ENCODE measurements at regions not wholly inside any gene's neighbourhood (a gene's known extent, or its start where the extent isn't known, plus 50 kb on each side); places are given as distances from the start of the nearest gene placed in this dataset.

GRCh38 chr1:90650401-90650800 is 66.7 kb downstream of the BARHL2 start:
- Mint-ChIP-seq H3K27ac (no peak overlapping the region), H3K36me3 (no peaks in the 10 kb centered on the region), H3K9me3 (no peaks in the 10 kb centered on the region), H3K4me3 (no peak overlapping the region), H3K27me3 (no peaks in the 10 kb centered on the region), H3K4me1 (no peaks in the 10 kb centered on the region)
- ATAC-seq = no peak

- Mint-ChIP-seq H3K27me3 (peaks cover 24% of the 10 kb centered on the region), H3K36me3 (no peaks in the 10 kb centered on the region), H3K4me3 (no peak overlapping the region), H3K4me1 (no peaks in the 10 kb centered on the region), H3K9me3 (peaks cover 2% of the 10 kb centered on the region), H3K27ac (no peak overlapping the region)
- ATAC-seq = no peak
Observed at GRCh38 chr1:90640325-90640724, 76.8 kb downstream of the BARHL2 start.

- no peak for ATAC-seq
- H3K9me3 Mint-ChIP-seq = no peaks in the 10 kb centered on the region
- no peaks in the 10 kb centered on the region for H3K36me3 Mint-ChIP-seq
- no peaks in the 10 kb centered on the region for H3K27me3 Mint-ChIP-seq
- no peak overlapping the region for H3K4me3 Mint-ChIP-seq
- H3K27ac Mint-ChIP-seq = no peak overlapping the region
- no peaks in the 10 kb centered on the region for H3K4me1 Mint-ChIP-seq
Observed at GRCh38 chr1:90622666-90623065, 94.4 kb downstream of the BARHL2 start.

GRCh38 chr1:90621986-90622385 is 95.1 kb downstream of the BARHL2 start:
- no peak overlapping the region for H3K4me3 Mint-ChIP-seq
- no peaks in the 10 kb centered on the region for H3K4me1 Mint-ChIP-seq
- ATAC-seq = no peak
- H3K36me3 Mint-ChIP-seq = no peaks in the 10 kb centered on the region
- H3K27me3 Mint-ChIP-seq = no peaks in the 10 kb centered on the region
- no peak overlapping the region for H3K27ac Mint-ChIP-seq
- no peaks in the 10 kb centered on the region for H3K9me3 Mint-ChIP-seq

- no peaks in the 10 kb centered on the region for H3K27me3 Mint-ChIP-seq
- H3K4me3 Mint-ChIP-seq = no peak overlapping the region
- H3K27ac Mint-ChIP-seq = no peak overlapping the region
- H3K36me3 Mint-ChIP-seq = no peaks in the 10 kb centered on the region
- H3K4me1 Mint-ChIP-seq = no peaks in the 10 kb centered on the region
- no peaks in the 10 kb centered on the region for H3K9me3 Mint-ChIP-seq
- ATAC-seq = no peak
Observed at GRCh38 chr1:90616395-90616794, 100.7 kb downstream of the BARHL2 start.

GRCh38 chr1:90614872-90615271 is 102.2 kb downstream of the BARHL2 start:
- H3K36me3 Mint-ChIP-seq = no peaks in the 10 kb centered on the region
- no peak overlapping the region for H3K4me3 Mint-ChIP-seq
- H3K27me3 Mint-ChIP-seq = no peaks in the 10 kb centered on the region
- H3K4me1 Mint-ChIP-seq = no peaks in the 10 kb centered on the region
- no peak for ATAC-seq
- H3K27ac Mint-ChIP-seq = no peak overlapping the region
- no peaks in the 10 kb centered on the region for H3K9me3 Mint-ChIP-seq

- ATAC-seq = no peak
- H3K36me3 Mint-ChIP-seq = no peaks in the 10 kb centered on the region
- no peaks in the 10 kb centered on the region for H3K27me3 Mint-ChIP-seq
- H3K4me1 Mint-ChIP-seq = no peaks in the 10 kb centered on the region
- no peak overlapping the region for H3K4me3 Mint-ChIP-seq
- no peaks in the 10 kb centered on the region for H3K9me3 Mint-ChIP-seq
- no peak overlapping the region for H3K27ac Mint-ChIP-seq
Observed at GRCh38 chr1:90613371-90613770, 103.7 kb downstream of the BARHL2 start.

- Mint-ChIP-seq H3K27me3 (no peaks in the 10 kb centered on the region), H3K27ac (no peak overlapping the region), H3K9me3 (no peaks in the 10 kb centered on the region), H3K4me3 (no peak overlapping the region), H3K36me3 (no peaks in the 10 kb centered on the region), H3K4me1 (no peaks in the 10 kb centered on the region)
- ATAC-seq = no peak
Observed at GRCh38 chr1:90612033-90612432, 105.1 kb downstream of the BARHL2 start.

- H3K9me3 Mint-ChIP-seq = no peaks in the 10 kb centered on the region
- no peak for ATAC-seq
- no peaks in the 10 kb centered on the region for H3K4me1 Mint-ChIP-seq
- no peaks in the 10 kb centered on the region for H3K27me3 Mint-ChIP-seq
- H3K27ac Mint-ChIP-seq = no peak overlapping the region
- no peak overlapping the region for H3K4me3 Mint-ChIP-seq
- H3K36me3 Mint-ChIP-seq = no peaks in the 10 kb centered on the region
Observed at GRCh38 chr1:90607736-90608135, 109.4 kb downstream of the BARHL2 start.

- Mint-ChIP-seq H3K4me1 (no peaks in the 10 kb centered on the region), H3K4me3 (no peak overlapping the region), H3K36me3 (no peaks in the 10 kb centered on the region), H3K9me3 (no peaks in the 10 kb centered on the region), H3K27me3 (no peaks in the 10 kb centered on the region), H3K27ac (no peak overlapping the region)
- no peak for ATAC-seq
Observed at GRCh38 chr1:90605070-90605469, 112.0 kb downstream of the BARHL2 start.

- H3K27ac Mint-ChIP-seq = no peak overlapping the region
- no peak overlapping the region for H3K4me3 Mint-ChIP-seq
- peaks cover 18% of the 10 kb centered on the region for H3K27me3 Mint-ChIP-seq
- peaks cover 15% of the 10 kb centered on the region for H3K9me3 Mint-ChIP-seq
- ATAC-seq = no peak
- H3K4me1 Mint-ChIP-seq = no peaks in the 10 kb centered on the region
- H3K36me3 Mint-ChIP-seq = no peaks in the 10 kb centered on the region
Observed at GRCh38 chr1:90593312-90593711, 123.8 kb downstream of the BARHL2 start.

- Mint-ChIP-seq H3K9me3 (peaks cover 16% of the 10 kb centered on the region), H3K27me3 (peaks cover 25% of the 10 kb centered on the region), H3K4me3 (no peak overlapping the region), H3K27ac (no peak overlapping the region), H3K36me3 (no peaks in the 10 kb centered on the region), H3K4me1 (no peaks in the 10 kb centered on the region)
- ATAC-seq = no peak
Observed at GRCh38 chr1:90591970-90592356, 125.1 kb downstream of the BARHL2 start.

GRCh38 chr1:90591355-90591969 is 125.6 kb downstream of the BARHL2 start:
- ATAC-seq = no peak
- H3K27ac Mint-ChIP-seq = no peak overlapping the region
- H3K9me3 Mint-ChIP-seq = peaks cover 16% of the 10 kb centered on the region
- H3K4me1 Mint-ChIP-seq = no peaks in the 10 kb centered on the region
- H3K4me3 Mint-ChIP-seq = no peak overlapping the region
- H3K27me3 Mint-ChIP-seq = peaks cover 30% of the 10 kb centered on the region
- H3K36me3 Mint-ChIP-seq = no peaks in the 10 kb centered on the region

- H3K27me3 Mint-ChIP-seq = peaks cover 5% of the 10 kb centered on the region
- no peaks in the 10 kb centered on the region for H3K36me3 Mint-ChIP-seq
- no peak for ATAC-seq
- no peaks in the 10 kb centered on the region for H3K4me1 Mint-ChIP-seq
- H3K27ac Mint-ChIP-seq = no peak overlapping the region
- H3K9me3 Mint-ChIP-seq = no peaks in the 10 kb centered on the region
- no peak overlapping the region for H3K4me3 Mint-ChIP-seq
Observed at GRCh38 chr1:90580176-90580575, 136.9 kb downstream of the BARHL2 start.

- no peaks in the 10 kb centered on the region for H3K4me1 Mint-ChIP-seq
- H3K9me3 Mint-ChIP-seq = no peaks in the 10 kb centered on the region
- no peak overlapping the region for H3K4me3 Mint-ChIP-seq
- H3K27ac Mint-ChIP-seq = no peak overlapping the region
- no peak for ATAC-seq
- H3K36me3 Mint-ChIP-seq = no peaks in the 10 kb centered on the region
- no peaks in the 10 kb centered on the region for H3K27me3 Mint-ChIP-seq
Observed at GRCh38 chr1:90579212-90579802, 137.8 kb downstream of the BARHL2 start.

- Mint-ChIP-seq H3K36me3 (no peaks in the 10 kb centered on the region), H3K27me3 (peaks cover 15% of the 10 kb centered on the region), H3K4me3 (no peak overlapping the region), H3K9me3 (no peaks in the 10 kb centered on the region), H3K4me1 (no peaks in the 10 kb centered on the region), H3K27ac (no peak overlapping the region)
- no peak for ATAC-seq
Observed at GRCh38 chr1:90574692-90575370, 142.3 kb downstream of the BARHL2 start.

All from stimulated activated memory B cell treated with anti-CD40 and anti-IgM and Interleukin-4, amounts not matched to agents 10 μg/mL and 1 μg/mL and 100 μg/mL, for 72 hours (primary cell).